Memory B cell (primary cell): ENCODE measurements at regions not wholly inside any gene's neighbourhood (a gene's known extent, or its start where the extent isn't known, plus 50 kb on each side); places are given as distances from the start of the nearest gene placed in this dataset.
"Not testable (repeated sequence)": the region's sequence is repeated elsewhere in the genome, so short reads cannot be mapped to it uniquely, and the experiment has no call there.

Experiments
- ATAC-seq: fragments of 150-1000 bp; cut with Tn5 transposase; 2 replicates; pipeline ENCODE4 v1.10.0; 2021; ENCODE audit warnings: low read depth, mild to moderate bottlenecking, moderate library complexity
- DNase-seq, 2 donors: peaks; one replicate each; pipeline ENCODE4 v3.0.0; 2022; ENCODE audit warnings: low spot score in 2 of 2
- H3K27ac Mint-ChIP-seq: one replicate; pipeline ENCODE4 v1.8.0; 2022; ENCODE audit warnings: mild to moderate bottlenecking, moderate library complexity, mixed read lengths
- H3K27me3 Mint-ChIP-seq: one replicate; pipeline ENCODE4 v1.8.0; 2022; ENCODE audit warnings: mixed read lengths
- H3K36me3 Mint-ChIP-seq: one replicate; pipeline ENCODE4 v1.8.0; 2022; ENCODE audit warnings: mild to moderate bottlenecking, mixed read lengths
- H3K4me1 Mint-ChIP-seq: one replicate; pipeline ENCODE4 v1.8.0; 2022; ENCODE audit warnings: mixed read lengths
- H3K4me3 Mint-ChIP-seq: one replicate; pipeline ENCODE4 v1.8.0; 2022; ENCODE audit warnings: mild to moderate bottlenecking, moderate library complexity, mixed read lengths
- H3K9me3 Mint-ChIP-seq: one replicate; pipeline ENCODE4 v1.8.0; 2022; ENCODE audit warnings: mixed read lengths

GRCh38 chr4:128444544-128445302, 157.1 kb upstream of the PGRMC2 start:
- Mint-ChIP-seq H3K27ac (no peak overlapping the region), H3K4me3 (no peak overlapping the region), H3K9me3 (peaks cover 21% of the 10 kb centered on the region), H3K4me1 (no peaks in the 10 kb centered on the region), H3K36me3 (peaks cover 27% of the 10 kb centered on the region), H3K27me3 (peaks cover 3% of the 10 kb centered on the region)
- ATAC-seq: no peak
- DNase-seq: no peak

- no peak overlapping the region for H3K4me3 Mint-ChIP-seq
- DNase-seq (no peak), ATAC-seq (no peak)
- no peaks in the 10 kb centered on the region for H3K4me1 Mint-ChIP-seq
- H3K27ac Mint-ChIP-seq: no peak overlapping the region
- H3K27me3 Mint-ChIP-seq: no peaks in the 10 kb centered on the region
- peaks cover 20% of the 10 kb centered on the region for H3K9me3 Mint-ChIP-seq
- H3K36me3 Mint-ChIP-seq: peaks cover 27% of the 10 kb centered on the region
These were observed 153.3 kb upstream of the PGRMC2 start for GRCh38 chr4:128440923-128441322.

GRCh38 chr4:128437023-128437422, 149.4 kb upstream of the PGRMC2 start:
- not testable (repeated sequence) for ATAC-seq, DNase-seq, H3K4me3 Mint-ChIP-seq, H3K4me1 Mint-ChIP-seq, H3K27ac Mint-ChIP-seq, H3K9me3 Mint-ChIP-seq, H3K27me3 Mint-ChIP-seq
- H3K36me3 Mint-ChIP-seq: peaks cover 11% of the 10 kb centered on the region

GRCh38 chr4:128429023-128429613, 141.5 kb upstream of the PGRMC2 start:
- not testable (repeated sequence) for ATAC-seq, DNase-seq, H3K4me3 Mint-ChIP-seq, H3K9me3 Mint-ChIP-seq, H3K27me3 Mint-ChIP-seq, H3K4me1 Mint-ChIP-seq, H3K36me3 Mint-ChIP-seq, H3K27ac Mint-ChIP-seq

GRCh38 chr4:128428397-128428796, 140.8 kb upstream of the PGRMC2 start:
- Mint-ChIP-seq H3K4me3 (no peak overlapping the region), H3K27ac (no peak overlapping the region), H3K4me1 (no peaks in the 10 kb centered on the region), H3K9me3 (peaks cover 3% of the 10 kb centered on the region), H3K36me3 (peaks cover 4% of the 10 kb centered on the region), H3K27me3 (no peaks in the 10 kb centered on the region)
- no peak for ATAC-seq
- DNase-seq: no peak

- peaks cover 3% of the 10 kb centered on the region for H3K9me3 Mint-ChIP-seq
- no peaks in the 10 kb centered on the region for H3K27me3 Mint-ChIP-seq
- peaks cover 4% of the 10 kb centered on the region for H3K36me3 Mint-ChIP-seq
- ATAC-seq (no peak), DNase-seq (no peak)
- no peak overlapping the region for H3K27ac Mint-ChIP-seq
- H3K4me1 Mint-ChIP-seq: no peaks in the 10 kb centered on the region
- H3K4me3 Mint-ChIP-seq: no peak overlapping the region
These were observed 140.3 kb upstream of the PGRMC2 start for GRCh38 chr4:128427832-128428366.

- Mint-ChIP-seq H3K4me3 (no peak overlapping the region), H3K4me1 (peaks cover 2% of the 10 kb centered on the region), H3K9me3 (peaks cover 3% of the 10 kb centered on the region), H3K27me3 (no peaks in the 10 kb centered on the region), H3K27ac (no peak overlapping the region), H3K36me3 (no peaks in the 10 kb centered on the region)
- ATAC-seq: no peak
- no peak for DNase-seq
These were observed 137.2 kb upstream of the PGRMC2 start for GRCh38 chr4:128424527-128425497.

- not testable (repeated sequence) for H3K4me3 Mint-ChIP-seq, H3K27ac Mint-ChIP-seq
These were observed 134.7 kb upstream of the PGRMC2 start for GRCh38 chr4:128422296-128422695.

GRCh38 chr4:128416921-128417320, 129.3 kb upstream of the PGRMC2 start:
- no peak for ATAC-seq

More at GRCh38 chr4:128422296-128422695, 134.7 kb upstream of the PGRMC2 start:
- not testable (repeated sequence) for H3K36me3 Mint-ChIP-seq, H3K9me3 Mint-ChIP-seq, ATAC-seq, H3K27me3 Mint-ChIP-seq, H3K4me1 Mint-ChIP-seq, DNase-seq

GRCh38 chr4:128410037-128410436, 122.4 kb upstream of the PGRMC2 start:
- DNase-seq (no peak), ATAC-seq (no peak)
- Mint-ChIP-seq H3K9me3 (peaks cover 8% of the 10 kb centered on the region), H3K27ac (no peak overlapping the region), H3K4me1 (no peaks in the 10 kb centered on the region), H3K27me3 (no peaks in the 10 kb centered on the region), H3K36me3 (peaks cover 10% of the 10 kb centered on the region), H3K4me3 (no peak overlapping the region)

More at GRCh38 chr4:128416921-128417320, 129.3 kb upstream of the PGRMC2 start:
- no peak overlapping the region for H3K4me3 Mint-ChIP-seq
- peaks cover 2% of the 10 kb centered on the region for H3K27me3 Mint-ChIP-seq
- H3K36me3 Mint-ChIP-seq: peaks cover 1% of the 10 kb centered on the region
- H3K4me1 Mint-ChIP-seq: peaks cover 2% of the 10 kb centered on the region
- H3K27ac Mint-ChIP-seq: no peak overlapping the region
- no peak for DNase-seq
- no peaks in the 10 kb centered on the region for H3K9me3 Mint-ChIP-seq

- Mint-ChIP-seq H3K4me1 (no peaks in the 10 kb centered on the region), H3K27me3 (no peaks in the 10 kb centered on the region), H3K36me3 (peaks cover 27% of the 10 kb centered on the region), H3K4me3 (no peak overlapping the region), H3K27ac (no peak overlapping the region), H3K9me3 (peaks cover 20% of the 10 kb centered on the region)
- DNase-seq: no peak
- no peak for ATAC-seq
These were observed 116.0 kb upstream of the PGRMC2 start for GRCh38 chr4:128403586-128403985.

- Mint-ChIP-seq H3K4me1 (no peaks in the 10 kb centered on the region), H3K9me3 (peaks cover 4% of the 10 kb centered on the region), H3K27me3 (no peaks in the 10 kb centered on the region), H3K36me3 (peaks cover 4% of the 10 kb centered on the region), H3K27ac (no peak overlapping the region), H3K4me3 (no peak overlapping the region)
- ATAC-seq: no peak
- no peak for DNase-seq
These were observed 107.2 kb upstream of the PGRMC2 start for GRCh38 chr4:128394778-128395177.

GRCh38 chr4:128393101-128393704, 105.6 kb upstream of the PGRMC2 start:
- no peak for ATAC-seq

More at GRCh38 chr4:128393101-128393704, 105.6 kb upstream of the PGRMC2 start:
- peaks cover 4% of the 10 kb centered on the region for H3K9me3 Mint-ChIP-seq
- no peak for DNase-seq
- no peaks in the 10 kb centered on the region for H3K27me3 Mint-ChIP-seq
- no peak overlapping the region for H3K4me3 Mint-ChIP-seq
- peaks cover 4% of the 10 kb centered on the region for H3K36me3 Mint-ChIP-seq
- H3K27ac Mint-ChIP-seq: no peak overlapping the region
- no peaks in the 10 kb centered on the region for H3K4me1 Mint-ChIP-seq
